Ishikawa (cell line): ENCODE measurements at regions not wholly inside any gene's neighbourhood (a gene's known extent, or its start where the extent isn't known, plus 50 kb on each side); places are given as distances from the start of the nearest gene placed in this dataset.

ENCODE experiments used
- CEBPB ChIP-seq: IDR thresholded peaks from 2 replicates; pipeline ENCODE4 v1.6.1; 2012
- CREB1 ChIP-seq: IDR thresholded peaks from 2 replicates; pipeline ENCODE4 v1.6.1; 2012; ENCODE audit warnings: low read depth
- EGR1 ChIP-seq: IDR thresholded peaks from 2 replicates; pipeline ENCODE4 v1.6.1; 2012
- EP300 ChIP-seq: IDR thresholded peaks from 2 replicates; pipeline ENCODE4 v1.6.1; 2012; ENCODE audit warnings: borderline replicate concordance
- FOXM1 ChIP-seq: IDR thresholded peaks from 2 replicates; pipeline ENCODE4 v1.6.1; 2012; ENCODE audit warnings: low read depth, borderline replicate concordance
- NFIC ChIP-seq: IDR thresholded peaks from 2 replicates; pipeline ENCODE4 v1.6.1; 2012
- RAD21 ChIP-seq: IDR thresholded peaks from 2 replicates; pipeline ENCODE4 v1.6.1; 2012; ENCODE audit warnings: low read depth
- TAF1 ChIP-seq: IDR thresholded peaks from 2 replicates; pipeline ENCODE4 v1.6.1; 2012; ENCODE audit warnings: low read depth, mild to moderate bottlenecking
- TCF12 ChIP-seq: IDR thresholded peaks from 2 replicates; pipeline ENCODE4 v1.6.1; 2012; ENCODE audit warnings: low read depth
- TEAD4 ChIP-seq: IDR thresholded peaks from 2 replicates; pipeline ENCODE4 v1.6.1; 2012
- YY1 ChIP-seq: IDR thresholded peaks from 2 replicates; pipeline ENCODE4 v1.6.1; 2012; ENCODE audit warnings: low read depth
- ZBTB7A ChIP-seq: IDR thresholded peaks from 2 replicates; pipeline ENCODE4 v1.6.1; 2012; ENCODE audit warnings: low read depth
- TF ChIP-seq, protein P1 (sequence below): IDR thresholded peaks from 2 replicates; pipeline ENCODE4 v1.6.1; 2012
- TF ChIP-seq, protein P2 (sequence below): IDR thresholded peaks from 2 replicates; pipeline ENCODE4 v1.6.1; 2012; ENCODE audit warnings: low read depth, mild to moderate bottlenecking
- TF ChIP-seq, protein P3 (sequence below): IDR thresholded peaks from 2 replicates; pipeline ENCODE4 v1.6.1; 2012

DNA sequence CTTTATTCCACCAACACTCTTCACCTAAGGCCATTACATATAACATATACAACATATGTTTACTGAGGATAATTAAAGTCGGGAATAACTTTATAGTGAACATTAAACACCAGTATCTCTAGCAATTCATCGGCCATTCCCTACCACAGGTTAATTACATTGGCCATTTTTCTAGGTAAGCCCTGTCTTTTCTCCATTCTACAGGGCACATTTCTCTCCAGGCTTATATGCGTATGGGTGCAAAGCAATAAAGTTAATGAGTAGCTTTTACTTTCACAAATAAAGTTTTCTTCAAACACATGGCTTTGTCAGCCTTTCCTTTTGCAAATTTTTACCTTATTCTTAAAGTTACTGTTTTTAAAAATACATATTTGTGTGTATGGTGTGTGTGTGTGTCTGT, 111.9 kb upstream of the IQCM start:
- TF ChIP-seq TCF12 (no peak), ZBTB7A (no peak), YY1 (no peak), RAD21 (no peak)
- TF ChIP-seq, protein P1, sequence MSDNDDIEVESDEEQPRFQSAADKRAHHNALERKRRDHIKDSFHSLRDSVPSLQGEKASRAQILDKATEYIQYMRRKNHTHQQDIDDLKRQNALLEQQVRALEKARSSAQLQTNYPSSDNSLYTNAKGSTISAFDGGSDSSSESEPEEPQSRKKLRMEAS = no peak

DNA sequence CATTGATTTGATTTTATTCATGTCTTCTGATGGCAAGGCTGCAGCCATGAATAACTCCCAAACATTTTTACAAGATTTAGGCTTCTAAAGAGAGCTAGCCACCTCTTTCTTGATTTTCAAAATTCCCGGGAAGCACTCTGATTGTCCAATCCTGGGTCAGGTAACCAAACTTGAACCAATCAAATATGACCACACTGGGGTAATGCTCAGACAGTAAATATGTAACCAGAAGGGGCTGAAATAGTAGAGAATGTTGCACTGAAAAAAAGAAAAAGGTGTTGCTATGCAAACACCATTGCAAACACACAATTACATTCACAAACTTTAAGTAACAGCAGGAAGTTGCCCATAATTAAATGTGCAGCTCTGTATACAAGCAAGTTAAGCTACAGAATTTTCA, 112.9 kb upstream of the IQCM start:
- TF ChIP-seq CEBPB = no peak
- TF ChIP-seq YY1 = no peak
- TF ChIP-seq TAF1 = no peak
- TF ChIP-seq FOXM1 = no peak
- no peak for TF ChIP-seq CREB1
- no peak for TF ChIP-seq NFIC
- TF ChIP-seq EGR1 = no peak
- no peak for TF ChIP-seq EP300
- no peak for TF ChIP-seq RAD21
- TF ChIP-seq, protein P1 = no peak
- TF ChIP-seq, protein P2, sequence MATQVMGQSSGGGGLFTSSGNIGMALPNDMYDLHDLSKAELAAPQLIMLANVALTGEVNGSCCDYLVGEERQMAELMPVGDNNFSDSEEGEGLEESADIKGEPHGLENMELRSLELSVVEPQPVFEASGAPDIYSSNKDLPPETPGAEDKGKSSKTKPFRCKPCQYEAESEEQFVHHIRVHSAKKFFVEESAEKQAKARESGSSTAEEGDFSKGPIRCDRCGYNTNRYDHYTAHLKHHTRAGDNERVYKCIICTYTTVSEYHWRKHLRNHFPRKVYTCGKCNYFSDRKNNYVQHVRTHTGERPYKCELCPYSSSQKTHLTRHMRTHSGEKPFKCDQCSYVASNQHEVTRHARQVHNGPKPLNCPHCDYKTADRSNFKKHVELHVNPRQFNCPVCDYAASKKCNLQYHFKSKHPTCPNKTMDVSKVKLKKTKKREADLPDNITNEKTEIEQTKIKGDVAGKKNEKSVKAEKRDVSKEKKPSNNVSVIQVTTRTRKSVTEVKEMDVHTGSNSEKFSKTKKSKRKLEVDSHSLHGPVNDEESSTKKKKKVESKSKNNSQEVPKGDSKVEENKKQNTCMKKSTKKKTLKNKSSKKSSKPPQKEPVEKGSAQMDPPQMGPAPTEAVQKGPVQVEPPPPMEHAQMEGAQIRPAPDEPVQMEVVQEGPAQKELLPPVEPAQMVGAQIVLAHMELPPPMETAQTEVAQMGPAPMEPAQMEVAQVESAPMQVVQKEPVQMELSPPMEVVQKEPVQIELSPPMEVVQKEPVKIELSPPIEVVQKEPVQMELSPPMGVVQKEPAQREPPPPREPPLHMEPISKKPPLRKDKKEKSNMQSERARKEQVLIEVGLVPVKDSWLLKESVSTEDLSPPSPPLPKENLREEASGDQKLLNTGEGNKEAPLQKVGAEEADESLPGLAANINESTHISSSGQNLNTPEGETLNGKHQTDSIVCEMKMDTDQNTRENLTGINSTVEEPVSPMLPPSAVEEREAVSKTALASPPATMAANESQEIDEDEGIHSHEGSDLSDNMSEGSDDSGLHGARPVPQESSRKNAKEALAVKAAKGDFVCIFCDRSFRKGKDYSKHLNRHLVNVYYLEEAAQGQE = no peak
- no peak for TF ChIP-seq ZBTB7A
- TF ChIP-seq, protein P3, sequence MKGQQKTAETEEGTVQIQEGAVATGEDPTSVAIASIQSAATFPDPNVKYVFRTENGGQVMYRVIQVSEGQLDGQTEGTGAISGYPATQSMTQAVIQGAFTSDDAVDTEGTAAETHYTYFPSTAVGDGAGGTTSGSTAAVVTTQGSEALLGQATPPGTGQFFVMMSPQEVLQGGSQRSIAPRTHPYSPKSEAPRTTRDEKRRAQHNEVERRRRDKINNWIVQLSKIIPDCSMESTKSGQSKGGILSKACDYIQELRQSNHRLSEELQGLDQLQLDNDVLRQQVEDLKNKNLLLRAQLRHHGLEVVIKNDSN = no peak

DNA sequence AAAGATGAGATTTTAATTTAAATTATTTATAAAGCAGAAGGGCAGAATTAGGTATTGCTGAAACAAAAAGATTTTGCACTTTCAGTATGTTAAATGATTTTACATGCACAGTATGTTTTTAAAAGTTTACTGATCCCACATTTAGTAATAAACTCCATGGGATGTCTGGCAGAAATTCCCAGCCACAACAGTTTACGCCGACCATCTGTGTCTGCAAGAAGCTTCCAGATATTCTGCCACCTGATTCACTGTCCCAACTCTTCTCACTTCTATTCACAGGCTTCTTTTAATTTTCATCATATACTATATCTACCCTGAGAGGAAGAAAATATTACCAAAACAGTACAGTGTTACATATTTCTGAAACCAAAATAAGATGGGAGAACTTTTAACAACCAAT, 115.8 kb upstream of the IQCM start:
- no peak for TF ChIP-seq YY1
- no peak for TF ChIP-seq EP300
- TF ChIP-seq FOXM1 = no peak
- TF ChIP-seq NFIC = no peak
- TF ChIP-seq, protein P2 = no peak
- no peak for TF ChIP-seq CREB1
- no peak for TF ChIP-seq TCF12
- no peak for TF ChIP-seq CEBPB
- no peak for TF ChIP-seq TEAD4
- TF ChIP-seq, protein P1 = no peak
- TF ChIP-seq, protein P3 = no peak
- no peak for TF ChIP-seq ZBTB7A
- no peak for TF ChIP-seq EGR1
- TF ChIP-seq TAF1 = no peak
- TF ChIP-seq RAD21 = no peak

DNA sequence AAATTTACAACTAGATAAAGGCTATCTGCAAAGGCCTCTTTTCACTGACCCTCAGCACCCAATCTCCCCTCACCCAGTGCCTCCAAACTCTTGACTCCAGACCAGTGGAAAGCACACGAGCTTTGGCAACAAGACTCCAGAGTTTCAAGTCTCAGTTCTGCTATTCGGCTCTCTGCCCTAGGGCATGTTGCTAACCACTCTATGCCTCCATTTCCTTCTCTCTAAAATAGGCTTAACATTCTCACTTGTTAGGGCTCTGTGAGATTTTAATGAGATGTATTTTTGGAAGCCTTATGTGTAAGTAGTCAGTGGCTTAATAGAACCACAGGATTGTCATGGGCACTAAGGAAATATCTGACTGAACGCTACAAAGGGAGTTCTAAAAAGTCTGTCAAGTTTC, 116.5 kb upstream of the IQCM start:
- TF ChIP-seq FOXM1 = no peak
- TF ChIP-seq EP300 = no peak
- TF ChIP-seq RAD21 = no peak
- no peak for TF ChIP-seq CREB1
- no peak for TF ChIP-seq ZBTB7A
- TF ChIP-seq TEAD4 = no peak
- TF ChIP-seq, protein P1 = no peak

DNA sequence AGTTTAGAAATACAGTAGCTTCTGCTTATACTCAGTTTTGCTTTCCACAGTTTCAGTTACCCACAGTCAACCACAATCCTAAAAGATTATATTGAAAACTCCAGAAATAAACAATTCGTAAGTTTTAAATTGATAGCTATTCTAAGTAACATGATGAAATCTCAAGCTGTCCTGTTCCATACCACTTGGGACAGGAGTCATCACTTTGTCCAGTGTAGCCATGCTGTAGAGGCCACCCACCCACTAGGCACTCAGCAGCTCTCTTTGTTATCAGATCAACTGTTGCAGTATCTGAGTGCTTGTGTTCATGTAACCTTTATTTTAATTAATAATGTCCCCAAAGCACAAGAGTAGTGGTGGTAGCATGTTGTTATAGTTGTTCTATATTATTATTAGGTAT, 117.5 kb upstream of the IQCM start:
- TF ChIP-seq TCF12 = no peak
- TF ChIP-seq CREB1 = no peak
- TF ChIP-seq EGR1 = no peak
- TF ChIP-seq TAF1 = no peak
- no peak for TF ChIP-seq NFIC
- no peak for TF ChIP-seq CEBPB
- TF ChIP-seq, protein P2 = no peak
